ENCODE measurements at regions not wholly inside any gene's neighbourhood (a gene's known extent, or its start where the extent isn't known, plus 50 kb on each side); places are given as distances from the start of the nearest gene placed in this dataset.

GRCh38 chr7:17108049-17108584 lies 190.3 kb upstream of the AHR start:
- TF ChIP-seq CTCF (IDR thresholded peaks at IDR 0.05) (no peak), POLR2A (IDR thresholded peaks at IDR 0.05) (no peak)

Measured in thyroid gland (tissue), 4 donors.